HEK293T (cell line): ENCODE measurements at regions not wholly inside any gene's neighbourhood (a gene's known extent, or its start where the extent isn't known, plus 50 kb on each side); places are given as distances from the start of the nearest gene placed in this dataset.

Experiments
- ARNT ChIP-seq: fragments of 450-650 bp; IDR thresholded peaks from 2 replicates; pipeline ENCODE4 v1.6.1; 2017; ENCODE audit warnings: mild to moderate bottlenecking
- BHLHE40 ChIP-seq: fragments of 450-650 bp; IDR thresholded peaks from 2 replicates; pipeline ENCODE4 v1.6.1; 2016; ENCODE audit warnings: mild to moderate bottlenecking, moderate library complexity, borderline replicate concordance
- ELF4 ChIP-seq: fragments of 450-650 bp; IDR thresholded peaks from 2 replicates; pipeline ENCODE4 v1.6.1; 2017; ENCODE audit warnings: antibody characterized with exemption
- FOXM1 ChIP-seq: fragments of 450-650 bp; IDR thresholded peaks from 2 replicates; pipeline ENCODE4 v1.6.1; 2017; ENCODE audit warnings: mild to moderate bottlenecking, borderline replicate concordance
- HDGF ChIP-seq: fragments of 450-650 bp; IDR thresholded peaks from 2 replicates; pipeline ENCODE4 v1.6.1; 2017; ENCODE audit warnings: antibody characterized with exemption, borderline replicate concordance
- L3MBTL2 ChIP-seq: fragments of 450-650 bp; conservative IDR thresholded peaks from 2 replicates; pipeline ENCODE4 v1.6.1; 2016; ENCODE audit warnings: mild to moderate bottlenecking
- PKNOX1 ChIP-seq: fragments of 450-650 bp; IDR thresholded peaks from 2 replicates; pipeline ENCODE4 v1.6.1; 2016
- SP1 ChIP-seq: fragments of 450-650 bp; IDR thresholded peaks from 2 replicates; pipeline ENCODE4 v1.6.1; 2017

DNA sequence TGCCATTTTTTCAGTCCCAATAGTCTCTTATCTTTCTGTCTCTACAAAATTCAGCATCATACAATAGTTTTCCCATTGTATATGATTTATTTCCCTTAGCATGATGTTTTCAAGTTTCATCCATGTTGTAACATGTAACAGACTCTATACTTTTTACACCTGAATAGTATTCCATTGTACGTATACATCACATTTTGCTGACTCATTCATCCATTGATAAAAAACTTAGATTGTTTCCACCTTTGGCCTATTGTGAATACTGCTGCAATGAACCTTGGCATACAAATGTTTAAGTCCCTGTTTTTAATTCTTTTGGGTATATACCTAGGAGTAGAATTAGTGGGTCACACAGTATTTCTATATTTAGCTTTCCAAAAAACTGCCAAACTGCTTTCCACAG lies 349.3 kb upstream of the CDH2 start:
- TF ChIP-seq ARNT = no peak
- TF ChIP-seq SP1 = no peak
- no peak for TF ChIP-seq HDGF
- TF ChIP-seq ELF4 = no peak
- no peak for TF ChIP-seq FOXM1
- TF ChIP-seq L3MBTL2 = no peak
- TF ChIP-seq PKNOX1 = no peak
- no peak for TF ChIP-seq BHLHE40
